GM10248 (cell line): ENCODE measurements at regions not wholly inside any gene's neighbourhood (a gene's known extent, or its start where the extent isn't known, plus 50 kb on each side); places are given as distances from the start of the nearest gene placed in this dataset.

Experiments
- CTCF ChIA-PET: fragments of 300-600 bp; sonication (Branson Sonifier 250); formaldehyde crosslinking; extraction: SDS; loops from one replicate; lab custom pipeline; 2021; ENCODE audit warnings: antibody characterized with exemption; lab: Yijun Ruan, JAX
- POLR2A ChIA-PET: fragments of 350-650 bp; sonication (Branson Sonifier 250); formaldehyde crosslinking; extraction: SDS; loops from one replicate; lab custom pipeline; 2020; ENCODE audit warnings: antibody characterized with exemption; lab: Yijun Ruan, JAX
- DNase-seq: peaks from one replicate; pipeline ENCODE4 v3.0.0; 2012; ENCODE audit errors: extremely low spot score
- CTCF ChIP-seq: IDR thresholded peaks from 2 replicates; pipeline ENCODE4 v1.5.1; 2012; ENCODE audit warnings: mild to moderate bottlenecking, low read depth; ENCODE audit errors: extremely low read depth, missing control alignments, control extremely low read depth

DNA sequence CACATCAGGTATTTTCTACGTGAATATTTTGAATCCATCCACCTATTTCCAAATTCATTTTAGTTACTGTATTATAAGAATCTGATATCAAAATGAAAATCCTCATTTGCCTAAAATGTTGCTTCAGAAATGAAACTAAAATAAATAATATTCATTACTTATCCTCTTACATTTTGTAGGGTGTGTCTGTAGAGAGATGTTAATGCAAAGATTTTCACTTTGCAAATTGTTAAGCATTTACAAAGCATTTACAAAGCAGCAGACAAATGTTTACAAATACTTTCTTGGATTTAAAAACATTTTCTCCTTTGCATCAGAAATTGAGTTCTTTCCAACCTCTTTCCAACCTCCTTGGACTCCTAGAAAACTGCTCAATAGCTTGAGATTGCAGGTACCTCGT is 360.0 kb upstream of the DCN start:
- TF ChIP-seq CTCF, result no peak
- ChIA-PET POLR2A (no interaction called here), CTCF (no interaction called here)
- DNase-seq, result no peak

DNA sequence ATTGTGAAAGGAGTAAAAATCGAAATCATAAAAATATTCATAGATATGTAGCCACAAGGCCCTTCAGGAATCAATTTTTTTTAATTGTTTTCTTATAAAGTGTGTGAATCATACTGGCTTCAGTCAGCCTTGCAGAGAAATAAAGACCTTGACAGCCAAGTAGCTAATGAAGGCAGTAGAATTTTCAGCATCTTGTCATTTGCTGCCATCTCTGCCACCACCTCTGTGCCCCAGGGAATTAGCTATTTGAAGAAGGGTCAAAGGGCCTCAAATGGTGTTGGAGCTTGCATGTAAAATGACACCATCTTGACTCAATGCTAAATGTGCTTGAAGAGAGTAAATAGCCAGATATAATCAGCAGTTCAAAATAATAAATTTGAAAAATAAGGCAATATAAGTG is 359.4 kb upstream of the DCN start:
- DNase-seq, result no peak
- POLR2A ChIA-PET, result no interaction called here
- TF ChIP-seq CTCF, result no peak
- CTCF ChIA-PET, result no interaction called here

DNA sequence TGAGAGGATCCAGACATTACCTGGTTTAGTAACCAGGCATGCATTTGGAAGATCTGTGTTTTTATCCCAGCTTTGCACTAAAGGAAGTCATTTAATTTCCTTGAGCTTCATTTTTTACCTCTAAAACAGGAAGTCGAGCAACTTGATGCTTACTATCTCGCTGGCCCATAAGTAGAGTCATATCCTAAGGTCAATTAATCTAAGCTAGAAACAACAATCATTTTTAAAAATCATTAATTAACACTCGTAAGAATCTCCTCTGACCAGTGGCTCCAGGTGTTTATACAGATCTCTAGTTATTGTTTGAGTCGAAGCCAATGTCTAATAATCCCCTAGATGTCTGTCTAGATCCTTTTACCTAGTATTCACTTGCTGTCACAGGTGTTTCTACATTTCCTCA is 355.8 kb upstream of the DCN start:
- TF ChIP-seq CTCF, result no peak
- ChIA-PET CTCF (interaction anchor here (0.8 to 2.0 kb wide), 2 partner anchors 13 to 22 kb away, joined by 3 to 5 read pairs; no protein-coding TSS in a partner anchor), POLR2A (no interaction called here)
- DNase-seq, result no peak

GRCh38 chr12:91533366-91533765 is 350.7 kb upstream of the DCN start:
- ChIA-PET CTCF (interaction anchor here (1.0 kb wide), 1 partner anchor 16 kb away, joined by 5 read pairs; no protein-coding TSS in a partner anchor), POLR2A (no interaction called here)
- no peak for TF ChIP-seq CTCF
- no peak for DNase-seq

GRCh38 chr12:91529829-91530228 is 347.2 kb upstream of the DCN start:
- no peak for TF ChIP-seq CTCF
- ChIA-PET CTCF (no interaction called here), POLR2A (no interaction called here)
- DNase-seq, result no peak

DNA sequence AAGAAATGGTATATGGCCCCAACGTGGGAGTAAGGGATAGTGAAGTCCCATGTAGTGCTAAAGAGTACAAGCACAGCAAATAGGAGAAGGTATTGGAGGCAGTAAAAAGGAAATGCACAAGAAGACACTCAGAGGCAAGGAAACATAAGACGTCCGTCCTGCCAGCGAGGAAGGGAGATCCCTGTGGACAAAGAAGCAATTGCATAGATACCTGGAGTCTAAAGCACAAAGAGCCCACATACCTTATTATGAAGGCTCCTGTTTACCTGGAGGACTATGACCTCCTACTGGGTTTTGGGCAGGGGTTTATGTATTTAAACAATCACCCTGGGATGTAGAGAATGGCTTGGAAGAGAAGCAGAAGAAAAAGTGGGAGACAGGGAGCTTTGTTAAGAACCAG is 341.2 kb upstream of the DCN start:
- no peak for DNase-seq
- ChIA-PET POLR2A (no interaction called here), CTCF (interaction anchor here (1.2 kb wide), 2 partner anchors 17 to 21 kb away, joined by 3 read pairs; no protein-coding TSS in a partner anchor)
- TF ChIP-seq CTCF, result no peak

DNA sequence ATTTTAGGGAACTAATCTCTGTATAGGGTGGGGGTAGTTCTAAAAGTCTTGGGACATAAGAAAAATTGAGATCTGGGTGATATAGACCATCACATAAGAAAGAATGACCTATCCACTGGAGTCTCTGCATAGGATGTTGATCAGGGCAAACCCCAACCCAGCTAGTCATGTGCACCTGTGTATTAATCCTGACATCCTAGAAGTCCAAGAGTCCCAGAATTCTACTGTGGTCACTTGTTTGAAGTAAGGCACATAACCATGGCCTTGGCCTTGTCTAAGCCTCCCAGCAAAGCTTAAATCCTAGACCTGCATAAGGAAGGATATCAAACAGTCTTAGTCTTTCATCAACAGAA is 334.1 kb upstream of the DCN start:
- ChIA-PET CTCF (interaction anchor here (1.0 to 1.8 kb wide), 2 partner anchors 9 to 22 kb away, joined by 3 to 5 read pairs; no protein-coding TSS in a partner anchor), POLR2A (no interaction called here)
- DNase-seq, result no peak
- TF ChIP-seq CTCF, result no peak
